Mammary epithelial cell (primary cell): ENCODE measurements at regions not wholly inside any gene's neighbourhood (a gene's known extent, or its start where the extent isn't known, plus 50 kb on each side); places are given as distances from the start of the nearest gene placed in this dataset.
"Not testable (repeated sequence)": the region's sequence is repeated elsewhere in the genome, so short reads cannot be mapped to it uniquely, and the experiment has no call there.

Experiments
- EZH2 ChIP-seq: IDR thresholded peaks from 2 replicates; pipeline ENCODE4 v1.6.1; 2012; ENCODE audit warnings: low read length, inconsistent platforms, borderline replicate concordance
- TF ChIP-seq, protein P1 (sequence below), 2 donors: IDR thresholded peaks in 1 of 2; conservative IDR thresholded peaks in 1 of 2; 2 replicates each; pipeline ENCODE4 v1.5.1; 2011 to 2012; ENCODE audit warnings: inconsistent platforms in 2 of 2, low read length in 2 of 2, mild to moderate bottlenecking in 2 of 2, control low read depth in 1 of 2, low read depth in 1 of 2; ENCODE audit not compliant: insufficient read depth in 1 of 2; ENCODE audit errors: extremely low read depth in 1 of 2

- TF ChIP-seq, protein P1, sequence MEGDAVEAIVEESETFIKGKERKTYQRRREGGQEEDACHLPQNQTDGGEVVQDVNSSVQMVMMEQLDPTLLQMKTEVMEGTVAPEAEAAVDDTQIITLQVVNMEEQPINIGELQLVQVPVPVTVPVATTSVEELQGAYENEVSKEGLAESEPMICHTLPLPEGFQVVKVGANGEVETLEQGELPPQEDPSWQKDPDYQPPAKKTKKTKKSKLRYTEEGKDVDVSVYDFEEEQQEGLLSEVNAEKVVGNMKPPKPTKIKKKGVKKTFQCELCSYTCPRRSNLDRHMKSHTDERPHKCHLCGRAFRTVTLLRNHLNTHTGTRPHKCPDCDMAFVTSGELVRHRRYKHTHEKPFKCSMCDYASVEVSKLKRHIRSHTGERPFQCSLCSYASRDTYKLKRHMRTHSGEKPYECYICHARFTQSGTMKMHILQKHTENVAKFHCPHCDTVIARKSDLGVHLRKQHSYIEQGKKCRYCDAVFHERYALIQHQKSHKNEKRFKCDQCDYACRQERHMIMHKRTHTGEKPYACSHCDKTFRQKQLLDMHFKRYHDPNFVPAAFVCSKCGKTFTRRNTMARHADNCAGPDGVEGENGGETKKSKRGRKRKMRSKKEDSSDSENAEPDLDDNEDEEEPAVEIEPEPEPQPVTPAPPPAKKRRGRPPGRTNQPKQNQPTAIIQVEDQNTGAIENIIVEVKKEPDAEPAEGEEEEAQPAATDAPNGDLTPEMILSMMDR (conservative IDR thresholded peaks at IDR 0.05 in 1 of 2, IDR thresholded peaks at IDR 0.05 in 1 of 2; ENCODE audit: extremely low read depth in 1 of 2, insufficient read depth in 1 of 2, low read depth in 1 of 2, low read length in 2 of 2): not testable (repeated sequence)
- TF ChIP-seq EZH2: not testable (repeated sequence)
These were observed 499.9 kb upstream of the TPTE start for GRCh38 chr21:10021462-10021861.
